H1 (cell line): ENCODE measurements at regions not wholly inside any gene's neighbourhood (a gene's known extent, or its start where the extent isn't known, plus 50 kb on each side); places are given as distances from the start of the nearest gene placed in this dataset.

ENCODE experiments used
- CBX5 ChIP-seq: fragments of 300-800, 300-1000 bp; sonication (generic); IDR thresholded peaks from 2 replicates; pipeline ENCODE4 v1.7.1; 2016; ENCODE audit warnings: antibody characterized with exemption, low read length, low read depth
- CTCF ChIP-seq, 3 experiments: IDR thresholded peaks; 1 replicate in 2 of 3; 2 replicates in 1 of 3; pipeline versions ENCODE4 v1.5.1 to v1.6.1; 2011; ENCODE audit warnings: low read length in 3 of 3, mild to moderate bottlenecking in 3 of 3, inconsistent platforms in 2 of 3, low read depth in 1 of 3, moderate library complexity in 1 of 3; ENCODE audit not compliant: insufficient read depth in 1 of 3; ENCODE audit errors: control extremely low read depth in 1 of 3
- EZH2 ChIP-seq: fragments of 200-600 bp; sonication (generic); IDR thresholded peaks from 2 replicates; pipeline ENCODE4 v1.7.1; 2012; ENCODE audit warnings: low read depth, mild to moderate bottlenecking, moderate library complexity, low read length, inconsistent platforms; ENCODE audit not compliant: severe bottlenecking
- POLR2A ChIP-seq, 2 experiments: IDR thresholded peaks; 1 replicate in 1 of 2; 2 replicates in 1 of 2; pipeline ENCODE4 v1.6.1; 2011; ENCODE audit warnings: low read depth in 2 of 2, low read length in 2 of 2, mild to moderate bottlenecking in 2 of 2; ENCODE audit errors: control extremely low read depth in 1 of 2
- POLR2AphosphoS5 ChIP-seq: IDR thresholded peaks from 2 replicates; pipeline ENCODE4 v1.6.1; 2011; ENCODE audit warnings: low read depth, low read length

- TF ChIP-seq CTCF (IDR thresholded peaks at IDR 0.05; ENCODE audit: control extremely low read depth in 1 of 3, insufficient read depth in 1 of 3, low read depth in 1 of 3, low read length in 3 of 3) (no peak), EZH2 (no peak), POLR2AphosphoS5 (no peak), POLR2A (IDR thresholded peaks at IDR 0.05; ENCODE audit: control extremely low read depth in 1 of 2, low read depth in 2 of 2, low read length in 2 of 2) (no peak), CBX5 (no peak)
These were observed 78.9 kb upstream of the RXFP1 start for GRCh38 chr4:158442736-158443135.
